Right lobe of liver (tissue), 6 donors: ENCODE measurements at regions not wholly inside any gene's neighbourhood (a gene's known extent, or its start where the extent isn't known, plus 50 kb on each side); places are given as distances from the start of the nearest gene placed in this dataset.
A peak's percentile ranks its signal among the peaks of the same experiment; 100 is the strongest.

Source experiments
- ATAC-seq, 4 donors: fragments of 200-7000 bp; cut with Tn5 transposase; one replicate each; pipeline ENCODE4 v1.9.1; 2020; ENCODE audit warnings: mild to moderate bottlenecking in 4 of 4, moderate library complexity in 4 of 4
- DNase-seq, 3 donors: peaks; one replicate each; pipeline ENCODE4 v3.0.0-alpha.2; 2020
- H3K27ac ChIP-seq, 3 donors: fragments of 200-600 bp; one replicate each; pipeline ENCODE4 v1.8.0; 2022
- H3K27me3 ChIP-seq, 2 donors: fragments of 200-600 bp; one replicate each; pipeline ENCODE4 v1.8.0; 2022
- H3K36me3 ChIP-seq, 4 donors: fragments of 200-600 bp; sonication (generic) in 1 of 4; one replicate each; pipeline versions ENCODE4 v1.5.1 to v1.8.0; 2017 to 2022; ENCODE audit warnings: control low read depth in 1 of 4
- H3K4me1 ChIP-seq, 4 donors: fragments of 200-600 bp; sonication (generic) in 1 of 4; one replicate each; pipeline versions ENCODE4 v1.5.1 to v1.8.0; 2017 to 2022; ENCODE audit warnings: control low read depth in 1 of 4
- H3K4me3 ChIP-seq, 3 donors: fragments of 200-600 bp; one replicate each; pipeline ENCODE4 v1.8.0; 2022
- H3K9me3 ChIP-seq, 4 donors: fragments of 200-600 bp; sonication (generic) in 1 of 4; one replicate each; pipeline versions ENCODE4 v1.5.1 to v1.8.0; 2017 to 2022; ENCODE audit warnings: control low read depth in 1 of 4
- POLR2A ChIP-seq: fragments of 450-650 bp; IDR thresholded peaks from one replicate; pipeline ENCODE4 v1.6.1; 2017; ENCODE audit warnings: antibody characterized with exemption, mild to moderate bottlenecking
- WGBS: methylation state at CpG from one replicate; pipeline ENCODE4 v1.1.6; 2018; ENCODE audit warnings: low coverage, low lambda C conversion rate; ENCODE audit not compliant: insufficient coverage; ENCODE audit errors: missing lambda C conversion rate; 5-methylcytosine and 5-hydroxymethylcytosine counted together
- intact Hi-C, 2 donors: fragments of 100-400 bp; cut with DNase I; formaldehyde crosslinking; loops; one replicate each; pipeline versions ENCODE4 v1.11.2 to v1.14.1; 2022
- TF ChIP-seq, protein P1 (sequence below), 4 donors: fragments of 200-600 bp in 3 of 4; fragments of 450-650 bp in 1 of 4; IDR thresholded peaks; one replicate each; pipeline versions ENCODE4 v1.5.1 to v1.8.0; 2016 to 2022; ENCODE audit warnings: antibody characterized with exemption in 4 of 4, mild to moderate bottlenecking in 2 of 4
- donor health status: DM: no; HTN: yes; CAD: no.
- donor health status: DM: no; HTN: no; CAD: no.
- donor health status: DM: no; HTN: no; CAD: no.
- donor health status: DM: no; HTN: yes; CAD: no.
- donor health status: DM: no; HTN: yes; CAD: no.

DNA sequence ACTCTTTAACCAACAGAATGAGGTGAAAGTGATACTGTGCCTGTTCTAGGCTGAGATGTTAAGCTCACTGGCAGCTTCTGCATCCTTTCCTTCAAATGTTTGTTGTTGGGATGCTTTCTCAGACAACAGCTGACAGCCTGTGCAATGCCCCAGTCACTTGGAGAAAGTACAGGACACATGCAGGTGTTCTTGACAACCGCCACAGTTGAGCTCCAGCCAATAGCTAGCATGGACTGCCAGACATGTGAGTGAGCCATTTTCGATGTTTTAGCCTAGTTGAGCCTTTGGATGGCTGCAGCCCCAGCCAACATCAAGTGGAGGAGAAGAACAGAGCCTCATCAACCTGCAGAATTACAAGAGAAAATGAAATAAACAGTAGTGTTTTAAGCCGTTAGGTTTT lies 94.1 kb upstream of the PPP3CA start:
- Histone ChIP-seq H3K4me3 (no peak overlapping the region), H3K27me3 (no peaks in the 10 kb centered on the region), H3K9me3 (no peaks in the 10 kb centered on the region), H3K4me1 (no peaks in the 10 kb centered on the region), H3K27ac (no peak overlapping the region), H3K36me3 (no peaks in the 10 kb centered on the region)
- WGBS, result 50% methylated on average over 3 of the region's 3 CpGs
- intact Hi-C loops, result no loop called here
- ATAC-seq (no peak), DNase-seq (no peak)
- TF ChIP-seq, protein P1, sequence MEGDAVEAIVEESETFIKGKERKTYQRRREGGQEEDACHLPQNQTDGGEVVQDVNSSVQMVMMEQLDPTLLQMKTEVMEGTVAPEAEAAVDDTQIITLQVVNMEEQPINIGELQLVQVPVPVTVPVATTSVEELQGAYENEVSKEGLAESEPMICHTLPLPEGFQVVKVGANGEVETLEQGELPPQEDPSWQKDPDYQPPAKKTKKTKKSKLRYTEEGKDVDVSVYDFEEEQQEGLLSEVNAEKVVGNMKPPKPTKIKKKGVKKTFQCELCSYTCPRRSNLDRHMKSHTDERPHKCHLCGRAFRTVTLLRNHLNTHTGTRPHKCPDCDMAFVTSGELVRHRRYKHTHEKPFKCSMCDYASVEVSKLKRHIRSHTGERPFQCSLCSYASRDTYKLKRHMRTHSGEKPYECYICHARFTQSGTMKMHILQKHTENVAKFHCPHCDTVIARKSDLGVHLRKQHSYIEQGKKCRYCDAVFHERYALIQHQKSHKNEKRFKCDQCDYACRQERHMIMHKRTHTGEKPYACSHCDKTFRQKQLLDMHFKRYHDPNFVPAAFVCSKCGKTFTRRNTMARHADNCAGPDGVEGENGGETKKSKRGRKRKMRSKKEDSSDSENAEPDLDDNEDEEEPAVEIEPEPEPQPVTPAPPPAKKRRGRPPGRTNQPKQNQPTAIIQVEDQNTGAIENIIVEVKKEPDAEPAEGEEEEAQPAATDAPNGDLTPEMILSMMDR (IDR thresholded peaks at IDR 0.05), result no peak
- no peak for TF ChIP-seq POLR2A

DNA sequence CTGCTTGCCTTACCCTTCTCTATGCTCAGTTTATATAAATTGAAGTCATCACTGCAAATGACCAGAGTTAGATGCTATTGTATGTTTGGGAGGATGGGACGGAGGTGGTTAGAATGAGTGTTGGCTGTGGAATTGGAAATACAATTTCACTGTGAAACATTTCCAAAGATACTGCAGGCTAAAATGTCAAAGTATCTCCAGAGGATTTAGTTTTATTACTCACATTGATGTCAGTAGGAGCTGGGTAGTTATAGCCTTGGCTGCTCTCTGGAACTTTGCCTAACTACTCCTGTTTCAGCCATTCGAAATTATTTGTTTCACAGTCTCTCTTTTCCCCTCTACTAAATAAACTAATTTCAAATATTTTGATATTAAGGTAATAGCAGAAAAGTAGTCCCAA lies 92.6 kb upstream of the PPP3CA start:
- 44% methylated on average over 2 of the region's 2 CpGs for WGBS
- DNase-seq (no peak), ATAC-seq (no peak)
- Histone ChIP-seq H3K27me3 (no peaks in the 10 kb centered on the region), H3K4me1 (no peaks in the 10 kb centered on the region), H3K36me3 (no peaks in the 10 kb centered on the region), H3K27ac (no peak overlapping the region), H3K9me3 (no peaks in the 10 kb centered on the region), H3K4me3 (no peak overlapping the region)
- TF ChIP-seq, protein P1 (IDR thresholded peaks at IDR 0.05), result no peak
- TF ChIP-seq POLR2A, result no peak
- intact Hi-C loops, result no loop called here

DNA sequence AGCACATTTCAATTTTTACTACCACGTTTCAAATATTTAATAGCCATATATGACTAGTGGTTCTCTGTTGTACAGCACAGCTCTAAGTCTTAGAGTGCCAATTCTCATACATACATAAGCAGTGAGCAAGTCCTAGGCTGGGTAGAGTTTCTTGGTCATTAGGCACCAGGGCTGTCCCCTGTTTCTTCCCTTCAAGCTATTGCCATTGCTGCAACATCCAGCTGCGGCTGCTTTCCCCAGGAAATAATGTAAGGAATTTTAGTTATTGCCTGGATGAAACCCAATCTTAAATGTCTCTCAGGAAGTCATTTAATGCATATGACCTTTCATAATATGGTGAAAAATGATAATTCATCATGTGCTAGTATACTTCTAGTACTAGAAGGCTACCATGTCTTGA lies 74.1 kb upstream of the PPP3CA start:
- DNase-seq (no peak), ATAC-seq (no peak)
- Histone ChIP-seq H3K4me1 (no peaks in the 10 kb centered on the region), H3K4me3 (no peak overlapping the region), H3K36me3 (no peaks in the 10 kb centered on the region), H3K9me3 (peaks cover 0 to 5% (median 0%) of the 10 kb centered on the region in 4 donors), H3K27ac (no peak overlapping the region), H3K27me3 (no peaks in the 10 kb centered on the region)
- intact Hi-C loops, result no loop called here
- 56% methylated on average over 2 of the region's 2 CpGs for WGBS
- TF ChIP-seq POLR2A, result no peak

DNA sequence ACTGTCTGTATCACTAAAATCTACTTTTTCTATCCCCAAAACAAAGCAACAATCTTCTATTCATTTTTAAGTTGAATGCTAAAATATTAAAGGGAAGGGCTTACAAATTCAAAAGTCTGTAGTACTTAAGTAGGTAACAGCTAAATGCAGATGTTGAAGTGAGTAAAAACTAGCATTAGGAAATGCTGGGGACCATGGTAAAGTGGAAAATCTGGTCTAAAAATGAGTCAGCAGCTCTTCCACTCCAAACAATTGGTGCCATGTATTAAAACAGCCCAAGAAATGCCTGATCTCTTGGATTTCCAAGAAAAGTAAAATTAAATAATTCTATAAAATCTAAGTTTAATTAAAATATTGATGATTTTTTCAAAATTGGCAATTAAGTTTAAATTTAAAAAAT lies 73.3 kb upstream of the PPP3CA start:
- H3K27me3 ChIP-seq, result no peaks in the 10 kb centered on the region
- TF ChIP-seq POLR2A, result no peak
- TF ChIP-seq, protein P1 (IDR thresholded peaks at IDR 0.05), result no peak
- no peak for DNase-seq
- H3K36me3 ChIP-seq, result no peaks in the 10 kb centered on the region
- H3K4me3 ChIP-seq, result no peak overlapping the region
- peaks cover 0 to 5% (median 0%) of the 10 kb centered on the region in 4 donors for H3K9me3 ChIP-seq
- no peak for ATAC-seq
- H3K27ac ChIP-seq, result no peak overlapping the region
- intact Hi-C loops, result no loop called here
- no peaks in the 10 kb centered on the region for H3K4me1 ChIP-seq

DNA sequence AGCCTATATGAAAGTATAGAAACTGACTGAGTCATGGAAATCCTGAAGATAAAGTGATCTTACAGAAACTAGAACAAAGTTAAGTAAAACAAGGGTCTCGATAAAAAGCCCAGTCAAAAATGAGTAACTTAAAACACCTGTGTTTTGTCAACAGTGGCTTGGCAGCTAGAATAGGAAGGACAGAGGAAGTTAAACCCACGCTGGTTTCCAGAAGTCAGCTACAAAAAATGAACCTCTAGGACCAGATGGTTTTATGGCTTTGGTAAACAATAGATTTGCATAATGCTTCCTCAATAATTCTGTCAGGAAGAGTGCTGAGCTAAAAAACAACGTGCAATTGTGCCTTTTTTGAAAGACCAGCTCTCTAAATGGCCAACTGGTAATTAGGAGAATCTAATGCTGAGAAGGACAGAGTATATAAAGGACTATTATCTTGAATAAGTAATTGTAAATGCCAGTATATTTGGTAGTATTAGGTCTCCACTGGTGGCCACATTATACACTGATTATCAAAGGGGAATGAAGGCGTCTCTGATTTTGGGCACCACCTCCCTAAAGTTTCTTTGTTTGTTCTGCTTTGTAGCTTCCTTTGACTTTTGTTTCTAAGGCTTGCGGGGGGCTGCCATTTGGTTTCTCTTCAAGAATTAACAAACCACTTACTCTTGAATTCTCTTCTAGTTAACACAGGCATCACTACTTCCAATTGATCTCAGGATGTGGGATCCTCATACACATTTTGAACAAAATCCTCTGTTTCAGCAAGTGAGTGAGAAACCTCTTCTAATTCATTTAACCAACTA lies 72.2 kb upstream of the PPP3CA start:
- Histone ChIP-seq H3K4me3 (no peak overlapping the region), H3K27ac (no peak overlapping the region), H3K27me3 (no peaks in the 10 kb centered on the region), H3K9me3 (peaks cover 0 to 5% (median 0%) of the 10 kb centered on the region in 4 donors), H3K36me3 (no peaks in the 10 kb centered on the region), H3K4me1 (no peaks in the 10 kb centered on the region)
- TF ChIP-seq POLR2A, result no peak
- TF ChIP-seq, protein P1 (IDR thresholded peaks at IDR 0.05), result no peak
- intact Hi-C loops, result no loop called here
- 28% methylated on average over 5 of the region's 5 CpGs for WGBS
- peak in 1 of 4 donors; percentile 42 for ATAC-seq
- no peak for DNase-seq
